Thyroid gland (tissue), 4 donors: ENCODE measurements at regions not wholly inside any gene's neighbourhood (a gene's known extent, or its start where the extent isn't known, plus 50 kb on each side); places are given as distances from the start of the nearest gene placed in this dataset.

ENCODE experiments used
- POLR2A ChIP-seq, 2 donors: fragments of 450-650 bp; IDR thresholded peaks; one replicate each; pipeline ENCODE4 v1.6.1; 2017; ENCODE audit warnings: antibody characterized with exemption in 2 of 2, mild to moderate bottlenecking in 2 of 2, moderate library complexity in 1 of 2
- TF ChIP-seq, protein P1 (sequence below), 6 experiments: fragments of 200-600 bp in 3 of 6; fragments of 450-650 bp in 3 of 6; sonication (generic) in 3 of 6; IDR thresholded peaks; one replicate each; pipeline ENCODE4 v1.5.1; 2016 to 2019; ENCODE audit warnings: antibody characterized with exemption in 6 of 6, mild to moderate bottlenecking in 2 of 6, inconsistent platforms in 1 of 6, moderate library complexity in 1 of 6

DNA sequence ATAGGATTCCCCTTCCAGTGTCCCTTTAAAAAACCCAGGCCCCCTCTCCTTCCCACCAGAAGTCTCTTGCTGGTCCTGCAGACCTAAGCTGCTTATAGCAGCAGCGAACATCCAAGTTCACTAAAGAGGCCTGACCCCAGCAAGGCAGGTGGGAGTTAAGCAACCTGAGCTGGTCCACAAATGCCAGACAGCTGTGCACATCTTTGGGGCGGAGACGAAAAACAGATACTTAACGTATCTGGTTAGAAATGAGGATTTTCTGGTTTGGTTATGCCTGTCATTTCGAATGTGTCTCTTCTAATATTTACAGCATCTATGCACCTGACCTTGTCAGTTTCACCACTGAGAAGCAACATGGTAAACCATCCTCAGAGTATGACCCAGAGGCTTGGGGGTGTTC is 87.8 kb downstream of the SLC2A10 start:
- TF ChIP-seq, protein P1, sequence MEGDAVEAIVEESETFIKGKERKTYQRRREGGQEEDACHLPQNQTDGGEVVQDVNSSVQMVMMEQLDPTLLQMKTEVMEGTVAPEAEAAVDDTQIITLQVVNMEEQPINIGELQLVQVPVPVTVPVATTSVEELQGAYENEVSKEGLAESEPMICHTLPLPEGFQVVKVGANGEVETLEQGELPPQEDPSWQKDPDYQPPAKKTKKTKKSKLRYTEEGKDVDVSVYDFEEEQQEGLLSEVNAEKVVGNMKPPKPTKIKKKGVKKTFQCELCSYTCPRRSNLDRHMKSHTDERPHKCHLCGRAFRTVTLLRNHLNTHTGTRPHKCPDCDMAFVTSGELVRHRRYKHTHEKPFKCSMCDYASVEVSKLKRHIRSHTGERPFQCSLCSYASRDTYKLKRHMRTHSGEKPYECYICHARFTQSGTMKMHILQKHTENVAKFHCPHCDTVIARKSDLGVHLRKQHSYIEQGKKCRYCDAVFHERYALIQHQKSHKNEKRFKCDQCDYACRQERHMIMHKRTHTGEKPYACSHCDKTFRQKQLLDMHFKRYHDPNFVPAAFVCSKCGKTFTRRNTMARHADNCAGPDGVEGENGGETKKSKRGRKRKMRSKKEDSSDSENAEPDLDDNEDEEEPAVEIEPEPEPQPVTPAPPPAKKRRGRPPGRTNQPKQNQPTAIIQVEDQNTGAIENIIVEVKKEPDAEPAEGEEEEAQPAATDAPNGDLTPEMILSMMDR (IDR thresholded peaks at IDR 0.05), result no peak
- TF ChIP-seq POLR2A (IDR thresholded peaks at IDR 0.05), result no peak
